BE2C (cell line): ENCODE measurements at regions not wholly inside any gene's neighbourhood (a gene's known extent, or its start where the extent isn't known, plus 50 kb on each side); places are given as distances from the start of the nearest gene placed in this dataset.

Experiments
- DNase-seq: peaks from one replicate; pipeline ENCODE4 v3.0.0-alpha.2; 2020
- H3K27me3 ChIP-seq: fragments of 250-450 bp; sonication (Bioruptor Pico); 2 replicates; pipeline ENCODE4 v1.5.1; 2020; ENCODE audit warnings: mild to moderate bottlenecking
- H3K36me3 ChIP-seq: fragments of 250-450 bp; sonication (Bioruptor Pico); 2 replicates; pipeline ENCODE4 v1.5.1; 2020; ENCODE audit warnings: mild to moderate bottlenecking
- H3K4me1 ChIP-seq: fragments of 250-450 bp; sonication (Bioruptor Pico); 2 replicates; pipeline ENCODE4 v1.5.1; 2020
- H3K4me3 ChIP-seq: 2 replicates; pipeline ENCODE4 v1.5.1; 2011; ENCODE audit warnings: low read depth, low read length
- H3K9me3 ChIP-seq: fragments of 250-450 bp; sonication (Bioruptor Pico); 2 replicates; pipeline ENCODE4 v1.5.1; 2020
- CTCF ChIP-seq: IDR thresholded peaks from 2 replicates; pipeline ENCODE4 v1.5.1; 2012; ENCODE audit warnings: mild to moderate bottlenecking, low read depth, low read length

DNA sequence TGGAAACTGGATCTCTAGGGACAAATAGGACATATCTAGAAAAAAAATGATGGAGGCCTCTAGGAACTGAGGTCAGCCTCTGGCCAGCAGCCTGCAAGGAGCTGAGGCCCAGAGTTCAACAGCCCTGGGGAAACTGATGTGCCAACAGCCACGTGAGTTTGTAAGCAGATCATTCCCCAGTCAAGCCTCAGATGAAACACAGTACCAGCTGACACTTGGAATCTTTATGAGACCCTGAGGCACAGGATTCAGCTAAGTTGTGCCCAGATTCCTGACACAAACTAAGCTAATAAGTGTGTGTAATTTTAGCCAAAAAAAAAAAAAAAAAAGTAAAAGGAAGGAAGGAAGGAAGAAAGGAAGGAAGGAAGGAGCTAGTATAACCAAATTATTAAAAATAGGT is 1059.8 kb upstream of the MAP3K7 start:
- no peak overlapping the region for H3K4me3 ChIP-seq
- no peaks in the 10 kb centered on the region for H3K27me3 ChIP-seq
- no peaks in the 10 kb centered on the region for H3K9me3 ChIP-seq
- H3K36me3 ChIP-seq, result no peaks in the 10 kb centered on the region
- H3K4me1 ChIP-seq, result no peaks in the 10 kb centered on the region
- no peak for TF ChIP-seq CTCF
- DNase-seq, result no peak

DNA sequence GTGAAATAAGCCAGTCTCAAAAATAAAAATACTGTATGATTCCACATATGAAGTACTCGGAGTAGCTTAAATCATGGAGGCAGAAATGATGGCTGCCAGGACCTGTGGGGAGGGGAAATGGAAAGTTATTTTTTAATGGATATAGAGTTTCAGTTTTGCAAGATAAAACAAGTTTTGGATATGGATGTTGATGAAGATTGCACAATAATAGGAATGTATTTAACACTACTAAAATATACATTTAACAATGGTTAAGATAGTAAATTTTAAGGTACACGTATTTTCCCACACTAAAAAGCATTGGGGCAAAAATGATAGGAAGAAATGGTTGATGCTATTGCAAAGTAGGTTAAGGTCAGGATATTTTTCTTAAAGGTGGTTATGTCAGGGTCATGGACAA is 1058.9 kb upstream of the MAP3K7 start:
- no peak for TF ChIP-seq CTCF
- H3K36me3 ChIP-seq, result no peaks in the 10 kb centered on the region
- no peak overlapping the region for H3K4me3 ChIP-seq
- no peak for DNase-seq
- H3K27me3 ChIP-seq, result no peaks in the 10 kb centered on the region
- no peaks in the 10 kb centered on the region for H3K4me1 ChIP-seq
- H3K9me3 ChIP-seq, result no peaks in the 10 kb centered on the region

DNA sequence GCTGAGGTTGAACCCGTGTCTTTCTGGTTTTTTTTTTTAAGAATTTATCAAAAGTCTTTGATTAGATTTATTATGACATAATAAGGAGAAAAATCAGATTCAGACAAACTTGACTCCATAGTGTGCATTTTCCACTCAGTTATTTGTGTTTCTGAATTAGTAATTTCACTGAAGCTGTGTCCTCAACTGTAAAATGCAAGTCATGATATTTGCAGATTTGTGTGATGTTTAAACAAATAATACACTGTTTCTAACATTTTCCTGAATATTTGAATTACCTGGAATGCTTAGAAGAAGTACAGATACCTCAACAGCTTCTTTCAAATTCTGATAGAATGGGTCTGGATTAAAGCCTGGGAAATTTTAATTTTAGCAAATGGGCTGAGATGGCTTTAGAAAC is 1050.3 kb upstream of the MAP3K7 start:
- DNase-seq, result no peak
- Histone ChIP-seq H3K9me3 (no peaks in the 10 kb centered on the region; the same call in 1 of the 2 replicates), H3K27me3 (no peaks in the 10 kb centered on the region), H3K36me3 (no peaks in the 10 kb centered on the region), H3K4me3 (no peak overlapping the region), H3K4me1 (peaks cover 23% of the 10 kb centered on the region)
- no peak for TF ChIP-seq CTCF

DNA sequence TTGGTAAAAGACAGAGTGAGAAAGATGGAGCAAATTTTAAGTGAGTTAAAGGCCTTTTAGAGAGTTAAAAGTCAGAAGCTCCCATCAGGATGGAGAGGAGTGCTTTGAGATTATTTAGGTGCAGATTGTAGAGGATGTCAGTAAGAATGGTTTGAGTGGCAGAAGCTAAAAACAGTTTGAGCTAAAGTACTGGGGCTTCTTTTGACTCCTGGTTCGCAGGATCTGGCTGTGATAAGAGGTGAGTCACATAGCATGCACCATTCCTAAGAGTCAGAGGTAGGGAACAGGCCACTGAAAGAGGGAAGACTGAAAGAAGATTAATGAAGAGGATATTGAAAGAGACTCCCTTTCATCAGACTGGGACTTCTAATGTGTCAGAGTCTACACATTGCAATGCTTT is 1047.9 kb upstream of the MAP3K7 start:
- H3K36me3 ChIP-seq, result no peaks in the 10 kb centered on the region
- H3K9me3 ChIP-seq, result no peaks in the 10 kb centered on the region; the same call in 1 of the 2 replicates
- no peaks in the 10 kb centered on the region for H3K27me3 ChIP-seq
- no peak for TF ChIP-seq CTCF
- H3K4me1 ChIP-seq, result peaks cover 23% of the 10 kb centered on the region
- no peak overlapping the region for H3K4me3 ChIP-seq
- DNase-seq, result peak; percentile 21

DNA sequence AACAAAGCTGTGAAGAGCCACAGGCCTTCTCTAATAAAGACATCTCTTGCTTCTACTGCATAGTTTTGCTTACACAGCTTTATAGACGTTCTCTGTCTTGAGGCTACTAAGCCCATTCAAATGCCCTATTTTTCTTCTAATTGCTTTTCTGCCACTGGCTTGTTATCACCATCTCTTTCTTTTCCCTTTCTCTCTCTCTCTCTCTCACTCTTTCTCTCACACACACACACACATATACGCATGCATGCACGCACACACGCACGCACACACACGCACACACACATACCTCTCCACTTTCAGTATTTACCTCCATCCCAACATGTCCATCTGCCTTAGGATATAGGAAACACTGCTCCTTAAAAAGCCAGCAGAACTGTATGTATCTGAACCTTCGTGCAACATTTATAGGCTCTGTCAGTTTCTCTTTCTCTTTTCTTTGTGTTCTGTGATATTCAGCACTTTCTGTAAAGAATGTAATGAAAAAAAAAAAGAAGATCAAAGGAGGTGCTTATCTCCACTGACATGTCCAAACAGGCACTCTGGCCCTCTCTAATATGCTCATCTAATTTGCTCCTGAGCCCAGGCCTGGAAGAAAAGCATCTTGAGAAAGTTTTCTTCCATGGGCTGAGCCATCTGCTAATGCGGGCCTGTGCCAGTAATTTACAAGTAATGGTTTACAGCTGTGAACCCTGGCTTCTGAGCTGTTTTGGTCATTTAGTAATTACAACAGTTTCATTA is 1046.7 kb upstream of the MAP3K7 start:
- H3K9me3 ChIP-seq, result no peaks in the 10 kb centered on the region
- TF ChIP-seq CTCF, result no peak
- DNase-seq, result peak; percentile 22
- no peaks in the 10 kb centered on the region for H3K36me3 ChIP-seq
- no peak overlapping the region for H3K4me3 ChIP-seq
- no peaks in the 10 kb centered on the region for H3K27me3 ChIP-seq
- peaks cover 23% of the 10 kb centered on the region for H3K4me1 ChIP-seq

- TF ChIP-seq CTCF, result no peak
- Histone ChIP-seq H3K9me3 (no peaks in the 10 kb centered on the region), H3K27me3 (no peaks in the 10 kb centered on the region), H3K4me3 (no peak overlapping the region), H3K4me1 (peaks cover 18% of the 10 kb centered on the region), H3K36me3 (no peaks in the 10 kb centered on the region)
- no peak for DNase-seq
Observed at GRCh38 chr6:91632308-91632707, 1045.4 kb upstream of the MAP3K7 start.
